ENCODE measurements at regions not wholly inside any gene's neighbourhood (a gene's known extent, or its start where the extent isn't known, plus 50 kb on each side); places are given as distances from the start of the nearest gene placed in this dataset.

- no peak for DNase-seq
These were observed 347.8 kb upstream of the TNP1 start for GRCh38 chr2:217207699-217208010.

- DNase-seq, result no peak
These were observed 347.2 kb upstream of the TNP1 start for GRCh38 chr2:217206907-217207698.

DNA sequence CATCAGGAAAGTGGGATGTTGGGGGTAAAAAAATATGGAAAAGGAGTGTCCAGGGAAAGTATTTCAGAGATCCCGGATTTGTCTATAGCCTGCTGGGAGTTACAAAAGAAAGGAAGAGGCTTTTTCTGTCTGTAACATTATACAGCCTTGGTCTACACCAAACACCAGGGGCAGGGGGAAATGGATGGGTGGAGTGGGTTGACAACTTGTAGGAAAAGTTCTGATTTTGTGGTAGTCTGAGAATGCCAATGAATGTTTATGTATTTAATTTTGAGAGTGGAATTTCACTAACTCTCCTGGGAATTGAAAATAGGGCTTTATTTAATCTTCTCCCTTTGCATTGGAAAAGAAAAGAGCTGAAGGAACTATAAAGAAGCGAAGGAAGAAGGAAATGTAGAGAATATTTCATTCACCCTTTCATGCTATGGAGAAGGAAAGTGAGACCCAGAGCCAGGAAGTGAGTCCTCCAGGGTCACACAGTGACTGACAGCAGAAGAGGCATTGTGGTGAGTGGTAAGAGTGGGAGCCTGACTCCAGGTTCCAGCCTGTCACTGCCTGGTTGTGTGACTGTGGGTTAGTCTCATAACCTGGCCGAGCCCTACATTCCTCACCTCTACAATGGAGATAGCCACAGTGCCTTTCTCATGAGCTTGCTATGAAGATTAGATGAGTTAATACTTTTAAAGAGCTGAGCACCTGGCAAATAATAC is 346.3 kb upstream of the TNP1 start:
- DNase-seq, result no peak

DNA sequence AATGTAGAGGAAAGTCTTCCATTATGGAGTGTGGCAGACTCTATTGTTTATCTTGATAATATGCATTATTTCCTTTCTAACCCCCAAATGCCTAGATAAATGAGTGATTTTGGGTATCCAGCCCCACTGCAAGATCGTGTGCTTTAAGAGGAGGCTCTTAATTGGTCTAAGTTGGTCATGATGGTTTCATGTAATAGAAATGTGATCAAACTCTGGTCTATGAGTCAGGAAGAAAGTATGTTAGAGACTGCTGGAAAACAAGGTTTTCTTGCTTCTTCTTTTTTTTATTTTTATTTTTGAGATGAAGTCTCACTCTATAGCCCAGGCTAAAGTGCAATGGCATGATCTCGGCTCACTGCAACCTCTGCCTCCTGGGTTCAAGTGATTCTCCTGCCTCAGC is 344.5 kb upstream of the TNP1 start:
- DNase-seq, result no peak

DNA sequence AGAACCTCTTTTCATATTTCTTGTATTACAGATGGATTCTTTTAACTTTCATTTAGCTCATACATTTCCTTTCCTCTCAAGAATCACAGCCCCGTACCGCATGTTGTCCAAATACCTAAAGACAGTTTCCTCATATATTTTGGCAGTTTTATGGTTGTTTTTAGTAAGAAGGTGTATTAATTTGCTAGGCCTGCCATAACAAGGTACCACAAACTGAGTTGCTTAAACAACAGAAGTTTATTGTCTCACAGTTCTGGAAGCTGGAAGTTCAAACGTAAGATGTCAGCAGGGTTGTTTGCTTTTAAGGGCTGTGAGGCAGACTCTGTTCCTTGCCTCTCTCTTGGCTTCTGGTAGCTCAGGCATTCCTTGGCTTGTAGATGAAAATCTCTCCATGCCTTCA is 343.2 kb upstream of the TNP1 start:
- no peak for DNase-seq

DNA sequence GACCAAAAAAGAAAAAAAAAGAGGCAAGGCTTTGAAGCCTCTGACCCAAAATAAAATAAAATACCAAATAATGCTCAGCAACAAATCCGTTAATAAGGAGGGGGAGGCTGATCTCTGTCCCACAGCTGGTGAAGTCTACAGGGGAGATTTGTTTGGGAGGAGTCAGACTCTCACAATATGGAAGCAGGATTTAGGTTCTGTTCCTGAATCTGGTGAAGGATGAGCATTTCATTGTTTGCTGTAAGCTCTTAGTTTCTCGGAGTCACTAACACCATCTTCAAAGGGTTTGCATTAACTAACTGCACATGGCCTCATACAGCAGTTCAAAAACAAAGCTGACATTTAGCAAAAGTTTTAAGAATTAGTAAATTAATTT is 339.4 kb upstream of the TNP1 start:
- DNase-seq, result no peak

DNA sequence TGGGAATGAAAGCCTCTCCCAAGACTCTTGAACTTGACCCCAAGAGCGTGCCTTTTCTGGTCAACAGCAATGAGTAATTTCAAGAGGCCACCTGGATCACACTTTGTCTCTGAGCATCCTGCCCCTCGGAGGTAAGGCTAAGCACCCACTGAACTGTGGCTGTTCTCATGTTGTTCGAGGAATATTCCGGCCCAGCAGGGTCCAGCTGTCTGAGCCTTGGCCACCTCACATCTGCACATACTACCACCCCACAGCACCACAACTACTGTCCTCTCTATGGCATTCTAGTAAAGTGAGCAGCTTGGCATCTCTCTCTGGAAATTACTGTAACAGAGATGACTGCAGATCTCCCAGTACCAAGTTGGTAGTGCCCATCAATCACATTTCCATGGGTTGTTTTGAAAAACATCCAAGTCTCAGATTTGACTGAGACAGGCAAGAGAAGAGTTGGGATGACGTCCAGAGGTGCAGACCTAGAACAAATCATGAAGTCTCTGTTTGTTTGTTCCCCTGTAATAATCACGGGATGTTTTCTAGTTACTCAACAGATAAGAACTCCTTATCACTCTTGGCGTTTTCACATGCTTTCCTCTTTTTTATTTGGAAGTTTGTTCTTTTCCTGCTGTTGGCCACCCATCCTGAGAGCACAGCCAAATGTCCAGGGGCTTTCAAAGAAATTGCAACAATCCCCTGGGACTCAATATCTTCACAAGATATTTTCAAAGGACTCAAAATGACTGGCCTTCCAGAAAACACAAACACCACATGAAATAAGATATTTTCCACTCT is 336.0 kb upstream of the TNP1 start:
- no peak for DNase-seq

DNA sequence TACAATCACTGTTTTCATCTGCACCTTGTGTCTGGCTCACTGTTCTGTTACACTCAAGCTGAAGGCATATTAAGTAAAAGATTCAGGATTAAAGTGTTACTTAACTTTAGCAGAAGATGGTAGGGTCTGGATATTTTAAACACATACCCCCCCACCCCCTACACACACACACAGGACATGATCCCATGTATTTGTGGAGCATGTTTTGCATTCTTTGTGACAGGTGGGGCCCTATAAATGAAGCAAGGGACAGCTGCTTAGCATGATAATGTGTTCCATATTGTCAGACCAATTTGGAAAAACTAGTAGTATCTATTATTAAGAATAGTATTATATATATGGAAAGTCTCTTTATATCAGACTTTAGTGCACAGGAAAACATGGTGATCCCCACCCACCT is 335.2 kb upstream of the TNP1 start:
- DNase-seq, result no peak

GRCh38 chr2:217193431-217194340 is 333.8 kb upstream of the TNP1 start:
- DNase-seq, result no peak

GRCh38 chr2:217192366-217192765 is 332.5 kb upstream of the TNP1 start:
- DNase-seq, result no peak

GRCh38 chr2:217189747-217190146 is 329.9 kb upstream of the TNP1 start:
- DNase-seq, result no peak

DNA sequence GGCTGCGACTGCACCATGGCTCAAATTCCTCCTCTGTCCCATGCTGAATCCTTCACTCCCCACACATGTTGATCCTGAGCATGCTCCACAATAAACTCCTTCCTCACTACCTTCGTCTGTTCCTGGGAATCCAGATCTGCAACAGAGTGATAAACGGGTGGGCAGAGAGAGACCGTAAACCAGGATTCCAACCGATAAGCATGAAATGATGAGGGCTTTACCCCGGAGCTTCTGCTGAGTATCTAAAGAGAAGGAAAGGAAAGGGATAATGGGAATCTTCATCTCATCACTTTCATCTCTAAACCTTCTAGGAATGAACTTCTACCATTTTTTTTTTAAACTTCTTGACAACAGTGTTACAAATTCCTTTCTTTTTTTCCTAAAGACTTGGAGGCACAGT is 329.3 kb upstream of the TNP1 start:
- no peak for DNase-seq

DNA sequence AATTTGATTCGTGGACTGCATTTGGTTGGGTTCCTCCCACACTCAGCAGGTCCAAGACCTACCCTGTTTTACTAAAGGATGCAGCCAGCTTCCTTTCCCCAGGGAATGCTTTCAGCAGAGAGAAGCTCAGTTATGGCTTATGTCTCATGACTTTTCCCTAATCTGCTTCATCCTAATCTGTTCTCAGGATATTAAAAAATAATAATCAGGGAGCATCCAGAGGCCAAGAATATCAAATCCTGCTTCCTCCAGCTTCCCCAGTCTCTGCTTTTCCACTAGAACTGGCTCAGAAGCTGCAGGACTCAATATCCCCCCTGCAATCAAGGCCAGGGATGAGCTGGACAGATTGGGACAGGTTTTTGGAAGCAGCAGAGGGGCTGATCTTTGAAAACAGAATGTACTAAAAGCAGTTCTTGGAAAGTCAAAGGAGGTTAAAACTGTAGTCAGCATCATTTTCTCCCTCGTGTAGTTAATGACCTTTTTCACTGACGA is 326.9 kb upstream of the TNP1 start:
- no peak for DNase-seq

- no peak for DNase-seq
These were observed 326.3 kb upstream of the TNP1 start for GRCh38 chr2:217186152-217186551.

GRCh38 chr2:217185265-217185995 is 325.6 kb upstream of the TNP1 start:
- DNase-seq, result no peak

- no peak for DNase-seq
These were observed 324.4 kb upstream of the TNP1 start for GRCh38 chr2:217184242-217184641.

DNA sequence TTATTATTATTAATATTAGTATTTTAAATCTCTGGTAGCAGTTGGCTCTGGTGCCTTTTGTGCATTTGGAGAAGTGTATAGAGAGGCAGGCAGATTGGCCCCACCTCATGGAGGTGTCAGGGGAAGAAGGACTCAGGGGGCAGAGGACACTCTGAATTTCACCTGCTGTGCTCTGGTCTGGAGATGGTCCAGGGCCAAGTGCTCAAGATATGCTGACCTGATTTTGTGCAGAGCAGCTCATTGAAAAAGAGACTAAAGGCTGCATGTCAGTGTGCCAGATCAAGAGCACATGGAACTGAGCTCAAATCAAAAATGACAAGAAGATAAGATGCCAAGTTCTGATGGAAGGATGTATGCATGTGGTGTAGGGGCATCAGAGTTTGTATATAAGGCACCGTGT is 323.6 kb upstream of the TNP1 start:
- no peak for DNase-seq

DNA sequence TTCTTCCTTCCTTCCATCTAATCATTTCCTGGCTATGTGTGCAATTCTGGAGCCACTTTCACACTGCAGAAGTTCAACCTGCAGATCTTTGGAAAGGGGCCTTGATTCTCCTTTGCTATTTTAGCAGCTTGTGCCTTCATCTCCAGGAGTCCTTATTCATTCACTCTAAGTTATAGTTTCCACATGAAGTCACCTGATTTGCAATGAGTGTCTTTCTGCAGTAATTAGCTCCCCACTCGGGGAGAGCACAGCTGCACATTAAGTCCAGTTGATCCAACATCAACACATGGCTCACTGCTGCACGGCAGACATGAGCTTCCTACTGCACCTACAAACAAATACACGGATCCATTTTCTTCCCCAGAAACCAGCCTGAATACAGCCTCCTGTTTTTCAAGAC is 323.1 kb upstream of the TNP1 start:
- no peak for DNase-seq

DNA sequence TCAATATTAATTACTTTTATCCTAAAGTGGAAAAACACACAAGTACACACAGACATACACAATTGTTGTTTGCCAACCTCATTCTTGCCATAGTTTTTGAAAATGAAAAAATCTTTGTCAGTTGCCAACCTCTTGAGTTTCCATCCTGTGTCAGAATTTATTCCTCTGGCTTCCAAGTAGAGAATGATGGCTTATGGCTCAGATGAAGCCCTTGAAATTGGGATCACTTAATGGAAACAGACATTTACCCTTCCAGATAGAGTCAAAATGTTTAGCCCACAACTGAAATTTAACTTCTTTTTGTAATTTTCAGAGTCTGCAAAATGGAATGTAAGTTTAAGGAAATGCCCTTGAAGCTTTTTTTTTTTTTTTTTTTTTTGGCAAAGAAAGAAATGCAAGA is 321.6 kb upstream of the TNP1 start:
- DNase-seq, result no peak

DNA sequence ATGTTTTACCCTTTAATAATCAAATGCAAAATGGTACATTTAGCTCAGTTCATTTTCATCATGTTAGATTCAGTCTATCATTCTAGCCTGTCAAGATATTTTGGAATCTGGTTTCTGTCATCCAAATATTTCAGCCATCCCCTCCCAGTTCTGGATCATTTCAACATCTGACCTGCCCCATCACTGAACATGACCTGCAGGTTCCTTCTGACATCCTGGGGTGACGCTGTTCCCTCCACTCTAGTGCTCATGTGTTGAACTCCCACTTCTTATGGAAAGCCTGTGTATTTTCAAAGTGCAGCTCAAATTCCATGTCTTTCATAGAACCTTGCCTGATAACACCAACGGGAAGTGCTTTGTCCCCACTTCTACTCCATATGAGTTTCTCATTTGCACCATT is 320.0 kb upstream of the TNP1 start:
- no peak for DNase-seq

- DNase-seq, result no peak
These were observed 318.5 kb upstream of the TNP1 start for GRCh38 chr2:217178341-217178740.

All from nucleus accumbens (tissue), 56 donors.